Stimulated activated CD4-positive, alpha-beta T cell treated with anti-CD3 and anti-CD28 coated beads, Interleukin-4, amount 100 ng/mL, for 48 hours (primary cell): ENCODE measurements at regions not wholly inside any gene's neighbourhood (a gene's known extent, or its start where the extent isn't known, plus 50 kb on each side); places are given as distances from the start of the nearest gene placed in this dataset.
"Not testable (repeated sequence)": the region's sequence is repeated elsewhere in the genome, so short reads cannot be mapped to it uniquely, and the experiment has no call there.

Source experiments
- DNase-seq, 2 donors: peaks; one replicate each; pipeline ENCODE4 v3.0.0-alpha.2; 2020; ENCODE audit warnings: low read depth in 2 of 2

DNA sequence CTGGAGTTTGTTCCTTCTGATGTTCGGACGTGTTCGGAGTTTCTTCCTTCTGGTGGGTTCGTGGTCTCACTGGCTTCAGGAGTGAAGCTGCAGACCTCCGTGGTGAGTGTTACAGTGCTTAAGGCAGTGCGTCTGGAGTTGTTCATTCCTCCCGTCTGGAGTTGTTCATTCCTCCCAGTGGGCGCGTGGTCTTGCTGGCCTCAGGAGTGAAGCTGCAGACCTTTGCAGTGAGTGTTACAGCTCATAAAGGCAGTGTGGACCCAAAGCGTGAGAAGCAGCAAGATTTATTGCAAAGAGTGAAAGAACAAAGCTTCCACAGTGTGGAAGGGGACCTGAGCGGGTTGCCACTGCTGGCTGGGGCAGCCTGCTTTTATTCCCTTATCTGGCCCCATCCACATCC, 63.4 kb upstream of the DDHD1 start:
- not testable (repeated sequence) for DNase-seq

DNA sequence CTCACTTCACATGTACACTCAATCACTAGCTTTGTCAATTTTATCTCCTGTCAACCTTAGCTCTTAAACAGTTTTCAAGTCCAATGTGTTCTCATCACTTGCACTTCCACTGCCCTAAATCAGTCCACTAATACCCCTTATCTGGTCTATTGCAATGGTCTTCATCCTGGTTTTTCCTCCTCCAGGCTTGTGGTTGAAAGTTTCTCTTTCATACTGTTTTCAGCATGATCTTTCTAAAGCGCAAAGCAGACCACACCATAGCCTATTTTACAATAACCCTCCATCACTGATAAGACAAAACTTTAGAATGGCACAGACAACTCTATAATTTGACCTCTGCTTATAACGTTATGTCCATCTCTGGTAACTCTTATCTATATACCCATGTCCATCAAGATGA, 62.0 kb upstream of the DDHD1 start:
- no peak for DNase-seq

DNA sequence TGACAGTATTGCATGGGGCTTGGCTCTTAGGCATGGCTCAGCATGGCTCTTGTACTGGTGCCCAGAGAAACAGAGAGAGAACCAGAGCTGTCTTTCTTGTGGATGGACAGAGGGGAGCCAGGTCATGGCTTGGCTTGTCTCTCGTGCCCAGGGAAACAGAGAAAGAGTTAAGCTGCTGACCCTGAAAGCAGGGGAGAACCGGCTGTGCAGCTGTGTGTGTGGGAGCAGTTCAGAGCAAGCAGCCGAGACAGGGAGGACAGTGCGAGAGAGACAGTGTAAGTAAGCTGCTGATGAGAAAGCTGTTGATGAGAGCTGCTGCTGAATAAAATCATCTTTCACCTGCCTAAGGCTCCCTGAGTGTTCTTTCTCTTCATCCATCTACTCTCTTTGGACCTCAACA, 61.3 kb upstream of the DDHD1 start:
- DNase-seq: no peak

DNA sequence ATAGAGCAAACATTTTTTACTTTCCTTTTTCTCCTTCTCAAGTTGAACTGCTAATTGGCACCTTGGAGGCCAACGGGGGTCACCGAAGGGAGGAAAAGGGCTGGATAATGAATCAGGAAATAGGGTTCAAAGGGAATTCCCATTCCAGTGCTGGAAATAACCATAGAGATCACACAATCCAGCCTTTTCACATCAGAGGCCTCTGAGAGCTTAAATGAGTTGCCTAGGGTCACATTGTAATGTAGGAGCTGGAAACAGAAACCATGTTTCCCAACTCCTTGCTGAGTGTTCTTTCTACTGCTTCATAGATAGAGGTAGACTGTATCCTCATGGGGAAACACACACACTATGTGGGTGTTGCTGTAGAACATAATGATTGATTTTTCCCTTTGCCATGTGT, 60.6 kb upstream of the DDHD1 start:
- DNase-seq: no peak

DNA sequence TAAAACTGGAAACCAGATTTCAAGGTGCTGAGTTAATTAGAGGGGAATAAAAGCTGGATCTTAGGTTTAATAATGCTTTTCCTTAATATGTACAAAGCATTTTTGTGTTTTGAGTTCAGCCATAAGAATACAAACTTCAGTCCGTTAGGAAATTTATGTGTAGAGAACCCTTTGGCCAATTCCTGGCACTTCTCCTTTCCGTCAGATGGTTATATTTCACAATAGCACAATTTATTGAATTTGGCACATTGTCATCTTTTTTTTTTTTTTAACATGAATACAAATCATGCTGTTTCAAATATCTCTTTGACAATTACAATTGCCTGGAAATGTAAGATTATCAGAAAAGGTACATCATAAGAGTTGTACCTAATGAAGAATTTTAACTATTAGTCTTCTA, 56.2 kb upstream of the DDHD1 start:
- DNase-seq: no peak
